ENCODE measurements at regions not wholly inside any gene's neighbourhood (a gene's known extent, or its start where the extent isn't known, plus 50 kb on each side); places are given as distances from the start of the nearest gene placed in this dataset.
"Not testable (repeated sequence)": the region's sequence is repeated elsewhere in the genome, so short reads cannot be mapped to it uniquely, and the experiment has no call there.

GRCh38 chr2:126952216-126952615 lies 53.5 kb downstream of the TEX51 start:
- no peak for DNase-seq (ENCODE audit: low read depth in 4 of 4, low spot score in 3 of 4)

GRCh38 chr2:126953483-126953882 lies 54.8 kb downstream of the TEX51 start:
- no peak for DNase-seq (ENCODE audit: low read depth in 4 of 4, low spot score in 3 of 4)

- no peak for DNase-seq (ENCODE audit: low read depth in 4 of 4, low spot score in 3 of 4)
Observed at GRCh38 chr2:126954831-126955230, 56.1 kb downstream of the TEX51 start.

GRCh38 chr2:126956773-126957172 lies 58.1 kb downstream of the TEX51 start:
- not testable (repeated sequence) for DNase-seq (ENCODE audit: low read depth in 4 of 4, low spot score in 3 of 4)

- no peak for DNase-seq (ENCODE audit: low read depth in 4 of 4, low spot score in 3 of 4)
Observed at GRCh38 chr2:126963390-126963789, 64.7 kb downstream of the TEX51 start.

GRCh38 chr2:126966601-126967000 lies 67.9 kb downstream of the TEX51 start:
- no peak for DNase-seq (ENCODE audit: low read depth in 4 of 4, low spot score in 3 of 4)

- no peak for DNase-seq (ENCODE audit: low read depth in 4 of 4, low spot score in 3 of 4)
Observed at GRCh38 chr2:126970583-126970982, 71.9 kb downstream of the TEX51 start.

- no peak for DNase-seq (ENCODE audit: low read depth in 4 of 4, low spot score in 3 of 4)
Observed at GRCh38 chr2:126971162-126971480, 72.4 kb downstream of the TEX51 start.

GRCh38 chr2:126971481-126972278 lies 73.0 kb downstream of the TEX51 start:
- peak in 3 of 4 donors; percentile 49 to 74 (median 60) for DNase-seq (ENCODE audit: low read depth in 4 of 4, low spot score in 3 of 4)

GRCh38 chr2:126972279-126972626 lies 73.6 kb downstream of the TEX51 start:
- no peak for DNase-seq (ENCODE audit: low read depth in 4 of 4, low spot score in 3 of 4)

- no peak for DNase-seq (ENCODE audit: low read depth in 4 of 4, low spot score in 3 of 4)
Observed at GRCh38 chr2:126973745-126974144, 75.1 kb downstream of the TEX51 start.

- DNase-seq (ENCODE audit: low read depth in 4 of 4, low spot score in 3 of 4) = no peak
Observed at GRCh38 chr2:126975671-126976655, 77.3 kb downstream of the TEX51 start.

- no peak for DNase-seq (ENCODE audit: low read depth in 4 of 4, low spot score in 3 of 4)
Observed at GRCh38 chr2:126976721-126977328, 78.1 kb downstream of the TEX51 start.

- DNase-seq (ENCODE audit: low read depth in 4 of 4, low spot score in 3 of 4) = no peak
Observed at GRCh38 chr2:126978333-126978732, 79.6 kb downstream of the TEX51 start.

GRCh38 chr2:126979039-126980003 lies 80.6 kb downstream of the TEX51 start:
- no peak for DNase-seq (ENCODE audit: low read depth in 4 of 4, low spot score in 3 of 4)

- no peak for DNase-seq (ENCODE audit: low read depth in 4 of 4, low spot score in 3 of 4)
Observed at GRCh38 chr2:126981476-126981875, 82.8 kb downstream of the TEX51 start.

- DNase-seq (ENCODE audit: low read depth in 4 of 4, low spot score in 3 of 4) = no peak
Observed at GRCh38 chr2:126982935-126983334, 84.2 kb downstream of the TEX51 start.

GRCh38 chr2:126986631-126987187 lies 88.0 kb downstream of the TEX51 start:
- DNase-seq (ENCODE audit: low read depth in 4 of 4, low spot score in 3 of 4) = no peak

- DNase-seq (ENCODE audit: low read depth in 4 of 4, low spot score in 3 of 4) = no peak
Observed at GRCh38 chr2:126988482-126988881, 89.8 kb downstream of the TEX51 start.

- DNase-seq (ENCODE audit: low read depth in 4 of 4, low spot score in 3 of 4) = not testable (repeated sequence)
Observed at GRCh38 chr2:126989064-126989463, 90.4 kb downstream of the TEX51 start.
